ENCODE measurements at regions not wholly inside any gene's neighbourhood (a gene's known extent, or its start where the extent isn't known, plus 50 kb on each side); places are given as distances from the start of the nearest gene placed in this dataset.

GRCh38 chr4:13296986-13297385 is 187.2 kb downstream of the RAB28 start:
- TF ChIP-seq CTCF (conservative IDR thresholded peaks at IDR 0.05 in 1 of 2, IDR thresholded peaks at IDR 0.05 in 1 of 2; ENCODE audit: extremely low read depth in 1 of 2, insufficient read depth in 1 of 2, low read depth in 1 of 2, low read length in 2 of 2), result no peak
- TF ChIP-seq EZH2 (IDR thresholded peaks at IDR 0.05; ENCODE audit: borderline replicate concordance, low read length), result no peak
